ENCODE measurements at regions not wholly inside any gene's neighbourhood (a gene's known extent, or its start where the extent isn't known, plus 50 kb on each side); places are given as distances from the start of the nearest gene placed in this dataset.

DNA sequence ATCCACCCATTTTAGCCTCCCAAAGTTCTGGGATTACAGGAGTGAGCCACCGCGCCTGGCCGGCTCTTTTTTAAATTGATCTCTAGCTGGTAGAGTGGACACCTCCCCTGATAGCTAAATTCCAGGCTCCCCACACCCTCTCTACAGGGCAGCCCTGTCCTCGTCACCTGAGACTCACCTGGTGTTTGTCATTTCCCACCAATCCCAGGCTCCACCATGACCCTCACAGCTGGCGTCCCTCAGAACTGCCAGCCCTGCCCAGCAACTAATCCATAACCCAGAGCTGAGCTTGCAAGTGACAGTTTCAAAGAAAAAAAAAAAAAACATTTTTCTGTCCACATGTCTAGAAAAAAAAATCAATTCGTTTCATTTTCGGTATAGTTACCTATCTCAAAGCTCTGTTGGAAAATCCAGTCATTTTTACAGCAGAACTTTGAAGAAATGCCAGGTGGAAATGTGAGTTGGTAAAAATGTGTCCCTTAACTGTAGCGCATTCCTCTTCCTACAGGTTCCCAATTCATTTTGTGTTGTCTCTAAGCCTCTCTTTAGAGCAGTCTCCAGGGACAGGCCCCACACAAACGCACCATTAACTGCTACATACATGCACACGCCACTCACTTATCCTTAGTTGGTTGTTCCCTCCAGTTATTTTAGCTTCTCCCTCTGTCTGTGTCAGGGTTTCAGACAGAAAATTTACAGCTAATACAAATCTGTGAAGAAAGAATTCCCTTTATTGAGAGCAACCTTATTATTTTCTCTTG, 294.7 kb downstream of the FBXO15 start:
- no peak overlapping the region for H3K9ac ChIP-seq (ENCODE audit: extremely low read depth, low read length, poor library complexity, severe bottlenecking)
- Mint-ChIP-seq H3K36me3 (ENCODE audit: low read depth) (no peaks in the 10 kb centered on the region), H3K4me3 (no peak overlapping the region), H3K27me3 (ENCODE audit: insufficient read depth) (peaks cover 2% of the 10 kb centered on the region), H3K9me3 (no peaks in the 10 kb centered on the region), H3K27ac (peak overlapping the region; percentile 22), H3K4me1 (no peaks in the 10 kb centered on the region)
- no peak overlapping the region for H3K4me3 ChIP-seq (ENCODE audit: low read length)
- H3K9me3 ChIP-seq (ENCODE audit: control insufficient read depth, low read length): no peaks in the 10 kb centered on the region
- TF ChIP-seq, protein P1, sequence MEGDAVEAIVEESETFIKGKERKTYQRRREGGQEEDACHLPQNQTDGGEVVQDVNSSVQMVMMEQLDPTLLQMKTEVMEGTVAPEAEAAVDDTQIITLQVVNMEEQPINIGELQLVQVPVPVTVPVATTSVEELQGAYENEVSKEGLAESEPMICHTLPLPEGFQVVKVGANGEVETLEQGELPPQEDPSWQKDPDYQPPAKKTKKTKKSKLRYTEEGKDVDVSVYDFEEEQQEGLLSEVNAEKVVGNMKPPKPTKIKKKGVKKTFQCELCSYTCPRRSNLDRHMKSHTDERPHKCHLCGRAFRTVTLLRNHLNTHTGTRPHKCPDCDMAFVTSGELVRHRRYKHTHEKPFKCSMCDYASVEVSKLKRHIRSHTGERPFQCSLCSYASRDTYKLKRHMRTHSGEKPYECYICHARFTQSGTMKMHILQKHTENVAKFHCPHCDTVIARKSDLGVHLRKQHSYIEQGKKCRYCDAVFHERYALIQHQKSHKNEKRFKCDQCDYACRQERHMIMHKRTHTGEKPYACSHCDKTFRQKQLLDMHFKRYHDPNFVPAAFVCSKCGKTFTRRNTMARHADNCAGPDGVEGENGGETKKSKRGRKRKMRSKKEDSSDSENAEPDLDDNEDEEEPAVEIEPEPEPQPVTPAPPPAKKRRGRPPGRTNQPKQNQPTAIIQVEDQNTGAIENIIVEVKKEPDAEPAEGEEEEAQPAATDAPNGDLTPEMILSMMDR (conservative IDR thresholded peaks at IDR 0.05): no peak
- peak; percentile 54 for DNase-seq
- no peaks in the 10 kb centered on the region for H3K36me3 ChIP-seq (ENCODE audit: control insufficient read depth, insufficient read depth, low read length)
- H3K4me1 ChIP-seq (ENCODE audit: control insufficient read depth, insufficient read depth, low read length): no peaks in the 10 kb centered on the region
- H3K27ac ChIP-seq (ENCODE audit: low read depth, low read length): no peak overlapping the region
- 81% methylated on average over 6 to 10 of the region's 10 CpGs for WGBS, 2 experiments (ENCODE audit: insufficient coverage in 1 of 2, insufficient read length in 1 of 2)
- no peaks in the 10 kb centered on the region for H3K27me3 ChIP-seq (ENCODE audit: control insufficient read depth, insufficient read depth, low read length, poor library complexity, severe bottlenecking)

DNA sequence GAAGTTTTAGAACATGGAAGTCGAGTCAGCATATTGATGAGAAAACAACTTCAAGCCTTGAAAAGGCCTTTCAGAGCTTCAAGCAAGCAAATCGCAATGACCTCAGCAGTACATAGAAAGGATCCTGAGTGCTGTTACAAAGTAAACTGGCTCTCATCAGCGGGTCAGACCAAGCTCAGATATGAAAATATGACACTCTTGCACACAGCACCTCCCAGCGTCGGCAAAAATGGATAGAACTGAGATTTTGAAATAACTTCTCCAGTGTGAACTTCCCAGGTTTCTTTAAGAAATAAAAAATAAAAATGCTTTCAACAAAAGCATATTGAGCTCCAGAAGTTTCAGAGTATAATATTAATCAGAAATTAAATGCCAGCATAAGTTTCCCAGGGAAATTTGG, 296.9 kb downstream of the FBXO15 start:
- DNase-seq: no peak
- Histone ChIP-seq H3K27me3 (ENCODE audit: control insufficient read depth, insufficient read depth, low read length, poor library complexity, severe bottlenecking) (no peaks in the 10 kb centered on the region), H3K9me3 (ENCODE audit: control insufficient read depth, low read length) (no peaks in the 10 kb centered on the region), H3K4me3 (ENCODE audit: low read length) (no peak overlapping the region), H3K9ac (ENCODE audit: extremely low read depth, low read length, poor library complexity, severe bottlenecking) (no peak overlapping the region), H3K36me3 (ENCODE audit: control insufficient read depth, insufficient read depth, low read length) (no peaks in the 10 kb centered on the region), H3K27ac (ENCODE audit: low read depth, low read length) (no peak overlapping the region), H3K4me1 (ENCODE audit: control insufficient read depth, insufficient read depth, low read length) (no peaks in the 10 kb centered on the region)
- TF ChIP-seq, protein P1 (conservative IDR thresholded peaks at IDR 0.05): no peak
- H3K4me1 Mint-ChIP-seq: peaks cover 6% of the 10 kb centered on the region
- H3K4me3 Mint-ChIP-seq: no peak overlapping the region
- no peaks in the 10 kb centered on the region for H3K9me3 Mint-ChIP-seq
- H3K27me3 Mint-ChIP-seq (ENCODE audit: insufficient read depth): no peaks in the 10 kb centered on the region
- 91 to 94% methylated on average over 5 of the region's 5 CpGs for WGBS, 2 experiments (ENCODE audit: insufficient coverage in 1 of 2, insufficient read length in 1 of 2)
- H3K27ac Mint-ChIP-seq: no peak overlapping the region
- no peaks in the 10 kb centered on the region for H3K36me3 Mint-ChIP-seq (ENCODE audit: low read depth)

DNA sequence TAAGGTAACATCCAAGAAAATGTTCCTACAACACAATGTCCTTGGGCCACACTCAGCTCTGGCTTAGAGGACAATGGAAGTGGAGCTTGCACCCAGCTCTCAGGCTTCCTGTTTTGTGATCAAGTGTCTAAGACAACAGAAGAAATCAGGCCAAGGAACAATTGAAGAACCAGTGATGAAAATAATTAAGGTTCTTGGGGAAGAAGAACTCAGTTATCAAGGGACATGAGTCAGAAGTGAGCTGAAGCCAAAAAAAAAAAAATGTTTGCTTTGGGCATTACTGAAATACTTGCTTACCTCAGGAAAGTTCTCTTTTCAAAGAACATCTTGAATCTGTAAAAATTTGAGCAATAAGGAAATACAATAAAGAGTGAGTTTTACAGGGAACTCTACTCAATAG, 299.0 kb downstream of the FBXO15 start:
- TF ChIP-seq, protein P1 (conservative IDR thresholded peaks at IDR 0.05): no peak
- Histone ChIP-seq H3K27ac (ENCODE audit: low read depth, low read length) (no peak overlapping the region), H3K9ac (ENCODE audit: extremely low read depth, low read length, poor library complexity, severe bottlenecking) (no peak overlapping the region), H3K4me3 (ENCODE audit: low read length) (no peak overlapping the region), H3K4me1 (ENCODE audit: control insufficient read depth, insufficient read depth, low read length) (no peaks in the 10 kb centered on the region), H3K36me3 (ENCODE audit: control insufficient read depth, insufficient read depth, low read length) (no peaks in the 10 kb centered on the region), H3K27me3 (ENCODE audit: control insufficient read depth, insufficient read depth, low read length, poor library complexity, severe bottlenecking) (no peaks in the 10 kb centered on the region), H3K9me3 (ENCODE audit: control insufficient read depth, low read length) (no peaks in the 10 kb centered on the region)
- Mint-ChIP-seq H3K4me3 (no peak overlapping the region), H3K9me3 (no peaks in the 10 kb centered on the region), H3K4me1 (peaks cover 6% of the 10 kb centered on the region), H3K27me3 (ENCODE audit: insufficient read depth) (no peaks in the 10 kb centered on the region), H3K36me3 (ENCODE audit: low read depth) (no peaks in the 10 kb centered on the region), H3K27ac (no peak overlapping the region)
- DNase-seq: no peak
